ENCODE measurements at regions not wholly inside any gene's neighbourhood (a gene's known extent, or its start where the extent isn't known, plus 50 kb on each side); places are given as distances from the start of the nearest gene placed in this dataset.

- DNase-seq: no peak
Observed at GRCh38 chr6:11356404-11357155, 124.1 kb upstream of the NEDD9 start.

DNA sequence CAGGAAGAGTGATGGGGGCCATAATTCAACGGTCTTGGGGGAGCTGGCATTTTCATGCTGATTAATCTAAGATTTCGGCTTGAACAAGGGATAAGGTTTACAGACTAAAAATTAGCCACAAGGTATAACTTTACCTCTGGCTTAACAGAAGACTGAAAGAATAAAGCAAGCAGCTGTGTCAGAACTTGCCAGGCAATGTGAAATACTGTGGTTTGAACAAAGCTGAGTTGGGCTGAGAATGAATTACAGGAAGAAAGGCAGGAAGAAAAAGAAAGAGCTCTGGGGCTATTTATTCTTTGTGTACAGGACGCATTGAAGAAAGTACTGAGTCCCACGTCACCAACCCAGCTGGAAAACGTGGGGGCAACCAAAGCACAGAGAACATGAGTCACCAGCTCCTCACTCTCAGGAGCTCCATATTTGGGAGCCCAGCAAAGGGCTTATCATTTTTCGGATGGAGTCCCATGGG, 121.5 kb upstream of the NEDD9 start:
- no peak for DNase-seq

DNA sequence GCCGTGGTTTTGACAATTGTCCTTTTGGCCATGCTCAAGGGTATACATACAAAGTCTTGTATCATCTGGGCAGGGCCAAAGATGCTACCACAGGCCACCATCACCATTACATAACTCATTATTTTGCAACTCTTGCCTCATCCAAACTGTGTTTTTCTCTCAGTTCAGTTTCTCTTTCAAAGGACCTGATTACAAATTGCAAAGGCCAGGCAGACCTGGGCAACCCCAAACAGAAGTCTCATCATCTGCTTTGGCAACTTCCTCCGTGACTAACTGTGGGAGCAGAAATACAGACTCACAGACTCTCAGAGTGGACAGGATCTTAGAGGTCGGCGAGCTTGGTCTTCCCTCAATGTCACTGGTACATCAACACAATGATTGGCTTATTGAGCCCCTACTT, 117.8 kb upstream of the NEDD9 start:
- no peak for DNase-seq

DNA sequence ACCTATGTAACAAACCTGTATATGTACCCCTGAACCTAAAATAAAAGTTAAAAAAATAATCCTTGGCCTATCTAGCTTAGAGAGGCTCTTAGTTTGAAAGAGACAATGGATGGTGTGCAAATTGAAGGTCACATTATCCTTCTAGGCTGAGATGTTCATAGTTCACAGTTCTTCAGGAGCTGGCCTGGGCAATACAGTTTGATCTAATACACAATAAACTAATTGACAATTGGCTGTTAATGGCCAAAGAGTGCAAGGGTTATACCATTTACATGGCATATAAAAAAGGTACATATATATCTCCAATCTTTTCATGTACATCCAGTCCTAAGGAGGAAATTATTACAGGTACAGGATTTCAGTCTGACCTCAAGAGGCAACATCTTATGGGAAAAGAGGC, 117.4 kb upstream of the NEDD9 start:
- DNase-seq: no peak

- DNase-seq: no peak
Observed at GRCh38 chr6:11346516-11346915, 114.0 kb upstream of the NEDD9 start.

GRCh38 chr6:11345536-11345935, 113.1 kb upstream of the NEDD9 start:
- no peak for DNase-seq

DNA sequence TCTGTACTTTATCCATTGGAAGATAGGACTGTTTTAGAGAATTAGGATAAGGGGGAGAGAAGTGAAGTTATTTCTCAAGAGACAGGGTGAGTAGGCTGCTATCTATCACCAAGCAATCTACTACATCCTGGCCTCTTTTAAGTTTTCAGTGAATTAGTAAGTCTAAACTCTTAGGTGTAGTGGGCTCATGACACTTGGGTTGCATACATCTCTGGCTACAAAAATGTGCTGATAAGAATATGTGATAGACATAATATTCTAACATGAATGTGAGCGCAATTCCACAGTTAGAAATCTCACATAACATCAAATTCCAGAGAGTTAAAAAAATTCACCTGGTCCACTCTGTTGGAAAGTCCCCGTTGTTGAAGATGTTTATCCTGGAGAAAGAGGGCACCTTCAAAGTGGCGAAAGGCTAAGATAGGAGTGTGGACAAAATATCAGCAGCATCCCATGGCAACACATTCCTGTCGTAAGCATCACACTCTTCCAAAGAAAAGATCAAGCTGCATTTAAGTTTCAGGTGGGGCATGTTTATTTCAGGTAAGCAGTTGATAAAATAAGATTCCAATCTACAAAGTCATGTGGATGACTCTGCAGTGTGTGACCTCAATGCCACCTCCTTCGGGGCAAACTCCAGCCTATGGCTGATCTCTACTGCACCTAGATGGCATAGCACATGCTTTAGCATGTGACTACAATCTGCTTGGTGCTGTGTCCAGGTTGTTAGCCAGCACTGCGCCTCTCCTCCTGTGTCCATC, 111.7 kb upstream of the NEDD9 start:
- no peak for DNase-seq

DNA sequence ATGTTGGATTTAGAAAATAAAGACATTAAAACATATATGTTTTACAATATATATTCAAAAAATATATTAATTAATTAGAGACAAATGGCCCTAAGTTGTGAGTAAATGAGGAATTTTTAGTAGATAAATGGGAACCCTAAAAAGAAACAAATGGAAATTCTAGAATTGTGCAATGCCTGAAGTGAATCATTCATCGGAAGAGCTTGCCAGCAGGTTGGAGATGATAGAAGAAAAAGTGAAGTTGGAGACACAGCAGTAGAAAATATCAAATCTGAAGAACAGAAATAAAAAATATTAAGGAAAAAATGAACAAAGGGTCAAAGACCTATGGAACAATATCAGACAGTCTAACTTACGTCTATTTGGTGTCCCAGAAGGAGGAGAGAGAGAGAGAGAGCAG, 109.4 kb upstream of the NEDD9 start:
- no peak for DNase-seq

GRCh38 chr6:11341303-11341702, 108.8 kb upstream of the NEDD9 start:
- no peak for DNase-seq

DNA sequence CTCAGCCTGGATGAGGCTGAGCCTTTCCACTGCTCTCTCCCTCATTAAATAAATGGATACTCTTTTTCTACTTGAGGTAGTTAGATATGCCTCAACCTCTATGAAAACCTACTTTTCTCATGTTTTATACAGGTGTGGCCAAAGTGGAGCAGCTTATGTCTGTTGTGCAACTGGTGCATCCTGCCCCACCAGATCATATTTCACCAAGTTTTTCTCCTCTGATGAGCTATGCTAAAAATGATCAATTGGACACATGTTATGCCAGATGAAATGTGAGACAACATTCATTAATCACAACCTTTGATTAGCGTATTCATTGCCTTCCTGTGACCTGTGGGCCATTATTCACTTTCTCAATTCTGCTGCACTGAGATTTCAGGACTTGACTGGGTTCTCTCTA, 106.9 kb upstream of the NEDD9 start:
- no peak for DNase-seq

GRCh38 chr6:11337306-11337705, 104.8 kb upstream of the NEDD9 start:
- no peak for DNase-seq

DNA sequence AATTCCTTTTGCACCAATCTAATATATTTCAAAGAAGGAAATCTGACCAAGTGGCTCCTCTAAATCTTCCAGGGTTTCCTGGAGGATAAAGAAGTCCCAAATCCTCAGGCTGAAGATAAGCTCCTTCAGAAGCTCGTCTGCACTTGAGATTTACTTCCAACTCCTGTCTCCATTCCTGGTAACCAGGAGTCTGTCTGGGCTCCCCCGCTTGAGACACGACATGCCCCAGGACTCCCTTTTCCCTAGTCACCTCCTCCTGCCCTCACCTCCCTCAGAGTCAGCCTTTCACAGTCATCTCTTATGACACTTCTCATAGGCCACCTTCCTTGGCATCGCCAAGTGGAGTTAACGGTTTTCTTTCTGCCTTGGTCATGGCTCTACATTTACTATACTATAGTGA, 103.4 kb upstream of the NEDD9 start:
- no peak for DNase-seq

DNA sequence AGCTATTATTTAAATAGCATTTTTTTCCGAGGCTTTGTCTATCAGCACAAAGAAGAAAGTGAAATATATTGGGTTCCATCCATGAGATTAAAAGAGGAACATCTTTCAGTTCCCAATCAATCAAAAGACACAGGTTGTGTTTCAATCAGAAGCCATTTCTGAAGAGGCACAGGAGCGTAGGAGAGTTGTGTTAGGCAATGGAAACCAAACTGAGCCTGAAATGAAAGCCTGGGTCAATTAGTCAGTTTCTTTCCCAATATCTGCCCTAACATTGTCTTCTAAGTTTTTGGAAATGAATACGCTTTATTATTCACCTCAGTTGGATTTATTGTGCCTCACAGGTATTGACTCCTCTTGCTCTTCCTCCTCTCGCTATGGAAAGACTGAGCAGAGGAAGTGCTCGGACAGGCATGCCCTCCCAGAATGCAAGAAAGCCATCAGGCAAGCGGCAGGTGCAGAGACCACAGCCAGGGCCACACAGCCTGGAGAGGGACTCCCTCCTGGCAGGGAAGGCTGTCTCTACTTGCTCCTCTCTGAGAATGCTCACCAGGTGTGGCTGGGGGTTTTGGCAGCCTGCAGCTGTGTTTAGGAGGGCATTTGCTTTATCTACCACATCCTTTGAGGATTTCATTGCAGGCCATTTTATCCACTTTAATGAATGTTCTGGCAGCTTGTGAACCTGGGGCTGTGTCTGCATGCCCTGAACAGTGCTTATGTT, 100.8 kb upstream of the NEDD9 start:
- DNase-seq: no peak

DNA sequence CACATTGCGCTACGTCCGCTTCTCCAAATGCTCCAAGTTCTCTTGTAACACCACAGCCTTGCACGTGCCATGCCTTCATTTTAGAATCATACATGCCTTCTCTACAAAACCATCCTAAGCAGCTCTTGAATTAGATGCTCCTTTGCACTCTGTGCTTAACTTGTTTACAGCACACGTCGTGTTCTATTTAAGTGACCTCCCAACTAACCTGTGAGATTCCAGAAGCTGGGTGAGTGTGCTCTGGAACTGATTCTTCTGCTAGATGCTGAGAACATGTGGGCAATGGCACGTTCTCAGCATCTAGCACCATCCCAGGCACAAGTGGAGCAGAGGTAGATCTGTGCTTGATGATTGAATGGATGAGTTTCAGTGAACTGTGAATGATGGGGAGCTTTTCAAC, 100.0 kb upstream of the NEDD9 start:
- DNase-seq: no peak

DNA sequence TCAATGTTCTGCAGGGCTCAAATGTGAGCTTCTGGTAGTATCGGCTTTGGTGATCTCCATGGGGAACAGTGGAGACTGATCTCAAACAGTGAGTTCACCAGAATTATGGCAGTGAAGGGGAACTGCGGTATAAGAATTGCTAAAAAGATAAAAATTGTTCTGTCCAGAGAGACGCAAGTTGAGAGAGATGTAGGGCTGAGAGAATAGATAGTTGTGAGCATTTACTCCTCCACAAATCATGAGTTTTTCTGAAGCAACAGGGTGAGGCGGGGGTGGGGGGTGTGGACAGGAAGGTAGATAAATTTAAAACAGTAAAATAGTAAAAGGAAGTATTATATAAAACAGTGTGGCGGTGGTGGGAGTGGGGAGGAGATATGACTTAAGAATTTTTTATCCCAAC, 98.6 kb upstream of the NEDD9 start:
- no peak for DNase-seq

GRCh38 chr6:11330413-11330760, 97.9 kb upstream of the NEDD9 start:
- no peak for DNase-seq

DNA sequence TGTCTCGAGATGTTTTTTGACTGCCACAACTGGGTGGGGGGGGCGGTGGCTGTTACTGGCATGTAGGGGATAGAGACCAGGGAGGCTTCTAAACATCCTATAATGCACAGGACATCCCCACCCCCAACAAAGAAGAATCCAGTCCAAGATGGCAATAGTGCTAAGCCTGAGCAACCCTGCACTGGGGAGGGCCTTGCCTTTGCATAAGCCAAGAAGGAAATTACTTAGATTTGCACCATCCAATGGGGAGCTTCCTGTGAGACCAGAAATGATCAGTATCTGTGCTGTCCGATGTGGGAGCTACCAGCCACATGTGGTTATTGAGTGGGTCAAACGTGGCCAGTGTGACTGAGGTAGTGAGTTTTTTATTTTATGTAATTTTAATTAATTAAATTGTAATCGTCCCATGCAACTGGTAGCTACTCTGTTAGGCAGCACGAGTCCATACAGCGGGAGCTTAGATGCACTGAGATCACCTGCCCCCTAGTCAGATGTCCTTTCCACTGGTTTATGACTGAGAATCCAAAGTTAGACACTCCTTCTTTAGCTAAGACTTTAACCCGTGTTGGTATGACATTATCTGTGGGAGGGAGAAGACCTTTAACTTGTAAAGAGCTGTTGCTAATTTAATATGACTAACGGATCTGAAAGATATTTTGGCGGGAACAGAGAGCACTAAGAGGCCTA, 97.4 kb upstream of the NEDD9 start:
- DNase-seq: no peak

DNA sequence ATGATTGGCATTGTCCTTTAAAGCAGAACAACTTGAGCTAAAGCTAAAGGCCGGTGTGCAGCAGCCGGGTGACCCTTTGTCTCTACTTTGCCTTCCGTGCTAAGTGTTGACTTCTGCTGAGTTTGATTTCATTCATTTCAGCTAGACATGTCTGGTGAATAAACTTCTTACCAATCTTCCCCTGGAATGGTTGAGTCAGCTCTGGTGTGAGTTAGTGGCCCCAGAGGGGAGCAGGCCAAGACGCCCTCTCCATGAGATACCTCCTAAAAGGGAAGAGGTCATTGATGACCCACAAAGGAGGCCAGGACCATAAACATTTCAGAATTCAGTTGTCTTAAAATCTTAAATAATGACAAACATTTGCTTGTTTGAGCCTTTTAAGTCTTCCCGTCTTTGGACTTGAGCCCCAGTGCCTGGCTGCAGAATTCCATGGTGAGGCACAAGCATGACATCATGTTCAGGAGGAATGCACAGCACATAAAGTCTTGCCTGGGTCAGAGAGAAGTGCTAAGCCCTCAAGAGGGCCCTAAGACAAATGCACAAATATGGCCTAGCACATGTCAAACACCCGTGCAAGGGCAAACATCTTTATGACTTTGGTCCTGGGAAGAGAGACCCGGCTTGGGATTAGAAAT, 96.3 kb upstream of the NEDD9 start:
- no peak for DNase-seq

GRCh38 chr6:11327961-11328360, 95.5 kb upstream of the NEDD9 start:
- no peak for DNase-seq

- DNase-seq: no peak
Observed at GRCh38 chr6:11326116-11326515, 93.6 kb upstream of the NEDD9 start.

DNA sequence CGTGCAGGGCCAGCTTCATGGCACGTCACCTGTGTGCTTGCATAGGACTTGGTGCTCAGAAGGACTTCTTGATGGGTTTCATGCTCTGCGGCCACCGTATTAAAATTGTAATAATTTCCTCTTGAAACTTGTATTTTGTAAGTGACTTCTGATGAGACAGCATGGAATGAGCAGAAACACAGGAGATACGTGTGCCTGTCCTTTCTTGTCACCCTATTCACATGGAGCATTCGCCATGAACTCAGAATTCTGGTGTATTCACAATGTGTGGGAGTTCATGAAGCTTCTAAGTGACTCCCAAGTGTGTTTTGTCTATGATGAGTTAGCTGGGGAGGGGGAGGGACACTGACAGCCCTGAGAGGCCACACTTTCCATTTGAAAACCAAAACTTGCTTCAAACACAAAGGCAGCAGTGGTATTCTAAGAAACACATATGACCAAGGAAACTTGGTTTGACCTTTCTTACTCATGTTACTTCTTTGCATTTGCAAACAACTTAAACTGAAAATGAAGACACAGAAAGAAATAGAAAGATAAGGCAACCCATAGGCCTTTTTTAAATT, 92.1 kb upstream of the NEDD9 start:
- DNase-seq: no peak

DNA sequence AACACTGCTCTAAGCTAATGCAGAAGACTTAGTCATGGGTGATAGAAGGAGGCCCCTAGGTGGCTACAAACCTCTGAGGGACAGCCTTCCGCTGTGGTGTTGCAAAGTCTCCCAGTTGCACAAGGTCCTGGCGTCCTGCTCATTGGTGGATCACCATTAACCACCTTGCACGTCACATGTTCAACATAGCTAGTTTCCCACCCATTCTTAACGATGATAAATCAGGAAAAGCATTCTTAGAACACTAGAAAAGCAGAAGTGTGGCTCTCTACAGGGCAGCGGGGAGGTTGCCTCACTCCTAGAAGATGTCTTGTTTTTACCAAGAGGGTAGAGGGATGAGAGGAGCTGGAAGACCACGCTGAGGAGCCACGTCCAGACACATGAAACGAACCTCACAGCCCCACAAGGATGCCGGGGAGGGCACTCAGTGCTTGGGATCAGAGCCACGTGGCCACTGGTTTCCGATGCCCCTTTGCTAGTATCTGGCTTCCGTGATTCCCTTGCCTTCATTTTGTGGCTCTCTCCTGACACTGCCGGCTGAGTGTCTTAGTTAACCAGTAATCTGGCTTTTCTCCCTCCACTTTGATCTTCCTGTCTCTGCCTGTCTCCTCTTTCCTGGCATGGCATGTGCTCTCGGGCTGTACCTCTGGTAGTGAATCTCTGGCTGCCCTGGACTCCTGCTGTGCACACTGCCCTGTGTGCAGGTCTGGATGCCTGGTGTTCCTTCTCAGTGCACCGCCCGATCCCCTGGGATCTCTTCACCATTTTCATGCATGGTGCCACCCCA, 91.4 kb upstream of the NEDD9 start:
- no peak for DNase-seq

Measured in NCI-H524 treated with DMSO at 0.1 percent for 48 hours (cell line).